Brain microvascular endothelial cell (primary cell): ENCODE measurements at regions not wholly inside any gene's neighbourhood (a gene's known extent, or its start where the extent isn't known, plus 50 kb on each side); places are given as distances from the start of the nearest gene placed in this dataset.
"Not testable (repeated sequence)": the region's sequence is repeated elsewhere in the genome, so short reads cannot be mapped to it uniquely, and the experiment has no call there.

Source experiments
- DNase-seq: peaks from one replicate; pipeline ENCODE4 v3.0.0-alpha.2; 2020
- H3K27ac ChIP-seq: fragments of 250-450 bp; sonication (Bioruptor Pico); 2 replicates; pipeline ENCODE4 v1.5.1; 2020; ENCODE audit warnings: mild to moderate bottlenecking, moderate library complexity
- H3K27me3 ChIP-seq: fragments of 250-450 bp; sonication (Bioruptor Pico); replicated peaks from 2 replicates; pipeline ENCODE4 v1.5.1; 2020; ENCODE audit warnings: mild to moderate bottlenecking
- H3K36me3 ChIP-seq: fragments of 250-450 bp; sonication (Bioruptor Pico); replicated peaks from 2 replicates; pipeline ENCODE4 v1.5.1; 2020; ENCODE audit warnings: mild to moderate bottlenecking
- H3K4me3 ChIP-seq: 2 replicates; pipeline ENCODE4 v1.5.1; 2011; ENCODE audit warnings: low read depth, mild to moderate bottlenecking, control low read depth, low read length, moderate library complexity
- in situ Hi-C: cut with HindIII; loops from 2 replicates; pipeline ENCODE4 v1.10.0; 2017; ENCODE audit warnings: low sequenced_read_pairs, low pct_ligation_motif_present
- TF ChIP-seq, protein P1 (sequence below): IDR thresholded peaks from 2 replicates; pipeline ENCODE4 v1.5.1; 2011; ENCODE audit warnings: low read depth, mild to moderate bottlenecking, moderate library complexity, low read length, control low read depth, inconsistent platforms; ENCODE audit errors: missing control alignments

DNA sequence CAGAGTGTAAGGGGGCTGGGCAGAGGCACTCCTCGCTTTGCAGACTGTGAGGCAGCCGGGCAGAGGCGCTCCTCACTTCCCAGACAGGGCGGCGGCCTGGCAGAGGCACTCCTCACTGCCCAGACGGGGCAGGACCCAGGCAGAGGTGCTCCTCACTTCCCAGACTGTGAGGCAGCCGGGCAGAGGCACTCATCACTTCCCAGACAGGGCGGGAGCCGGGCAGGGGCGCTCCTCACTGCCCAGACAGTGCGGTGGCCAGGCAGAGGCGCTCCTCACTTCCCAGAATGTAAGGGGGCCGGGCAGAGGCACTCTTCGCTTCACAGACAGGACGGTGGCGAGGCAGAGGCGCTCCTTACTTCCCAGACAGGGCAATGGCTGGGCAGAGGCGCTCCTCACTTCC lies 442.5 kb downstream of the SPATA31D1 start:
- no peaks in the 10 kb centered on the region for H3K27me3 ChIP-seq
- H3K27ac ChIP-seq, result no peak overlapping the region
- DNase-seq, result no peak
- in situ Hi-C loops, result no loop called here
- TF ChIP-seq, protein P1, sequence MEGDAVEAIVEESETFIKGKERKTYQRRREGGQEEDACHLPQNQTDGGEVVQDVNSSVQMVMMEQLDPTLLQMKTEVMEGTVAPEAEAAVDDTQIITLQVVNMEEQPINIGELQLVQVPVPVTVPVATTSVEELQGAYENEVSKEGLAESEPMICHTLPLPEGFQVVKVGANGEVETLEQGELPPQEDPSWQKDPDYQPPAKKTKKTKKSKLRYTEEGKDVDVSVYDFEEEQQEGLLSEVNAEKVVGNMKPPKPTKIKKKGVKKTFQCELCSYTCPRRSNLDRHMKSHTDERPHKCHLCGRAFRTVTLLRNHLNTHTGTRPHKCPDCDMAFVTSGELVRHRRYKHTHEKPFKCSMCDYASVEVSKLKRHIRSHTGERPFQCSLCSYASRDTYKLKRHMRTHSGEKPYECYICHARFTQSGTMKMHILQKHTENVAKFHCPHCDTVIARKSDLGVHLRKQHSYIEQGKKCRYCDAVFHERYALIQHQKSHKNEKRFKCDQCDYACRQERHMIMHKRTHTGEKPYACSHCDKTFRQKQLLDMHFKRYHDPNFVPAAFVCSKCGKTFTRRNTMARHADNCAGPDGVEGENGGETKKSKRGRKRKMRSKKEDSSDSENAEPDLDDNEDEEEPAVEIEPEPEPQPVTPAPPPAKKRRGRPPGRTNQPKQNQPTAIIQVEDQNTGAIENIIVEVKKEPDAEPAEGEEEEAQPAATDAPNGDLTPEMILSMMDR, result no peak
- no peaks in the 10 kb centered on the region for H3K36me3 ChIP-seq
- no peak overlapping the region for H3K4me3 ChIP-seq

DNA sequence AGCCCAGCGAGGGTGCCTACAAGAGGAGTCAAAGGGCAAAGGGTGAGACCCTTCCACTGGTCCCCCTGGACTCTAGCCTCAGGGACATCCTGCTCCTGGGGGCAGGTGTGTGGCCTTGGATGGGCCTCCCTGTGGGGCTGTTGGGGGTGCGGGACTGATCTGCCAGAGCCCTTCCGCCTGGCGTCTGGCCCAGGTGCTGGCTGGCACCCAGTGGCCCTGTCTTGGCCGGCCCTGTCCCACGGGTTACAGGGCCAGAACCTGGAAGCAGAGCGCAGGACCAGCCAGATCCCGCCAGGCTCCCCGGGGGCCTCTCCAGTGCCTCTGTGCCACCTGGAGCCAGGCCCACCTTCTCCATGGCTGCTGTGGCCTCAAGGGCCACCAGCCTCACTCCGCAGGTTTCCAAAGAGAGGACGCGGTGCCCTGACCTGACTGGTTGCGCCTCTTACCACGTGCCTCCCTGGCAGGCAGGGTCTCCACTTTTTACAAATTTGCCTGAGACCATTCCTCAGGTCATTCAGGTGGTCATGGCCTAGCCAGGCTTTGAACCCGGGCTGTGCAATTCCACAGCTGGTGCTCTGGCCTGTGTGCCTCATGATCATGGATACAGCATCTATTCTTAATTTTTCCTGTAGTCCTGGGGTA lies 444.8 kb downstream of the SPATA31D1 start:
- H3K36me3 ChIP-seq, H3K27ac ChIP-seq, H3K27me3 ChIP-seq, in situ Hi-C loops, H3K4me3 ChIP-seq, DNase-seq: not testable (repeated sequence)

DNA sequence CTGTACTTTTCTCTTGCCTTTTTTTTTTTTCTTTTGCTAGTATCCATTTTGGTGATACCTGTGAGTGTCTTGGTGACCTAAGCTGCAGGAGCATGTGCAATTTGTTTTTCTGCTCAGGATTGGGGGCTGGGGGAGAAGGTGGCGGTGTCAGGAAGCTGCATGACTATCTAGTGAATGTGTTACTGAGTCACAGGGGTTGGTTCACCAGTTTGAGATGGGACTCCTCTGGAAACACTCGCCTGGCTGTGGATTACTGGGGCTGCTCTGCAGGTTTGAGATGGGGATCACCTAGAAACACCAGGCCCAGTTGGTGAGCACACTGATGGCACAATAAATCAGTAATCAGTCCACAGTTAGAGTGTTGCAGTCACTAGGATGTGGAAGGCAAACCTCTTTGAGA lies 447.9 kb downstream of the SPATA31D1 start:
- H3K4me3 ChIP-seq, result no peak overlapping the region
- in situ Hi-C loops, result no loop called here
- DNase-seq, result peak; percentile 17

DNA sequence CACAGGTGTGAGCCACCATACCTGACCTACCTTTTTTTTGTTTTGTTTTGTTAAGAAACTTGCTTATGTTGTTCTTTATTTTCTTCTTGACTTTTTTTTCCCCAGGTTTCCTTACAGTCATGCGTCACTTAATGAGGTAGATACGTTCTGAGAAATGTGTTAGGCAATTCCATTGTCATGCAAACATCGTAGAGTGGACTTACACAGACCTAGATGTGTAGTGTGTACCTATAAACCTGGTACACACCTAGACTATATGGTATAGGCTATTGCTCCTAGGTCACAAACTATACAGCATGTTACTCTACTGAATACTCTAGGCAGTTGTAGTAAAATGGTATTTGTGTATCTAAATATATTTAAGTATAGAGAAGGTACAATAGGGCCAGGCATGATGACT lies 448.6 kb downstream of the SPATA31D1 start:
- H3K27me3 ChIP-seq, H3K36me3 ChIP-seq, in situ Hi-C loops, H3K4me3 ChIP-seq, H3K27ac ChIP-seq, DNase-seq: not testable (repeated sequence)

More for the DNA sequence above, 447.9 kb downstream of the SPATA31D1 start:
- Histone ChIP-seq H3K27ac (no peak overlapping the region), H3K36me3 (no peaks in the 10 kb centered on the region), H3K27me3 (no peaks in the 10 kb centered on the region)
- TF ChIP-seq, protein P1, result no peak

DNA sequence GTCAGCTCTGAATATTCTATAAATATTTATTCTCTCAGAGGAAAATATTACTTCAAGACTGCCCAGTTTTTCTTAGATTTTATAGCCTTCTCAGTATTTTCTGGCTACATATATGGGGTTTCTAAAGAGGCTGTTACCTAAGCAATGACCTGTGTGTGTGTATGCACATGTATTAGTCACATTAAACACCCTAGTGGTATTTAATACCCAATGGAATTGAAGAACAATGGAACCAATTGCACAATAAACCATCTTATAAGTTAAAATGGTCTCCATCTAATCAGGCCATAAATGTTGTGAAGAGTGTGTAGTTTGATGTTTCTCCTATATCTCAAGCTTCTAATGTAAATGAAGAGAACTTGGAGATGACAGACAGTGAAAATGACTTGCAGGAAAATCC lies 450.0 kb downstream of the SPATA31D1 start:
- Histone ChIP-seq H3K27me3 (no peaks in the 10 kb centered on the region), H3K4me3 (no peak overlapping the region), H3K27ac (no peak overlapping the region), H3K36me3 (no peaks in the 10 kb centered on the region)
- DNase-seq, result no peak
- TF ChIP-seq, protein P1, result no peak
- in situ Hi-C loops, result no loop called here

DNA sequence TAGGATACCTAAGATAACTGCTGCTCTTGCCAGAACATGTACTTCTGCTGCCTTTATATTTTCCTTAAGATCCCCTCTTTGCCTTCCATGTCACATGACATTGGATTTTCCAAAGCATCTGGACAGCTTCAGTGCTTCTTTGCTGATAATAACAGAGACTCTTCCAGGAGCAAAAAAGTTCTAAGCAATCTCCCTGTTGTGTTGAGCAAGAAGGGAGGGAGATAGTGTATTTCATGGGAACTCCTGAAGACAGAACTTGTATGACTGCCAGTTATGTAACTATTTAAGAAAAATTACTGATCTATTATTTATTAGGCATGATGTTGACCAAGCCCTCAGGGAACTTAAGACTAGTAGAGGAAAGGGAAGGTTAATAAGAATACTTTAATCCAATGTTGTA lies 454.7 kb downstream of the SPATA31D1 start:
- Histone ChIP-seq H3K4me3 (no peak overlapping the region), H3K27me3 (no peaks in the 10 kb centered on the region), H3K36me3 (no peaks in the 10 kb centered on the region), H3K27ac (no peak overlapping the region)
- DNase-seq, result no peak
- TF ChIP-seq, protein P1, result no peak
- in situ Hi-C loops, result no loop called here

DNA sequence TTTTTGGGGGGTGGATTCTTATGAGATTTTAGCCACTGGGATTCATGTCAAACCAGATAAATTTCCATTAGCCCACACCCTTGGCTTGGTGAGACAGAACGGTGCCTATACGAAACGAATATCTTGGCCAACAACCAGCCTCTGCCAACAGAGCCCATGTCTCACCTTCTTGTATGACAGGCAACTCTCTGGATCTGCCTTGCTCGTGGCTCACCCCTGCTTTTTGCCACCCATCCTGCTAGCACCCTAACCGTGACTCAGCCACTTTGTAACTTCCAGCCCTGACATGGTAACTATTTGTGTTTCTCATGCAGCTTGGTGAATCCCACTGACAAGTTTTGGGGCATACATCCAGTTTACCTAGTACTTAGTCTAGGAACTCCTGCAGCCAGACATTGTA lies 457.0 kb downstream of the SPATA31D1 start:
- Histone ChIP-seq H3K27ac (no peak overlapping the region), H3K27me3 (no peaks in the 10 kb centered on the region), H3K4me3 (no peak overlapping the region), H3K36me3 (no peaks in the 10 kb centered on the region)
- in situ Hi-C loops, result no loop called here
- no peak for DNase-seq
- TF ChIP-seq, protein P1, result no peak
